Astrocyte (in vitro differentiated cells and primary cell): ENCODE measurements at regions not wholly inside any gene's neighbourhood (a gene's known extent, or its start where the extent isn't known, plus 50 kb on each side); places are given as distances from the start of the nearest gene placed in this dataset.

ENCODE experiments used
- EZH2 ChIP-seq: IDR thresholded peaks from 2 replicates; pipeline ENCODE4 v1.6.1; 2012; ENCODE audit warnings: mild to moderate bottlenecking, low read length, inconsistent platforms; ENCODE audit not compliant: insufficient read depth
- TF ChIP-seq, protein P1 (sequence below): IDR thresholded peaks from 2 replicates; pipeline ENCODE4 v1.5.1; 2011; ENCODE audit warnings: low read depth, mild to moderate bottlenecking, inconsistent platforms, low read length, moderate library complexity; ENCODE audit not compliant: insufficient read depth

GRCh38 chr2:9750224-9751215 lies 92.8 kb upstream of the TAF1B start:
- TF ChIP-seq, protein P1, sequence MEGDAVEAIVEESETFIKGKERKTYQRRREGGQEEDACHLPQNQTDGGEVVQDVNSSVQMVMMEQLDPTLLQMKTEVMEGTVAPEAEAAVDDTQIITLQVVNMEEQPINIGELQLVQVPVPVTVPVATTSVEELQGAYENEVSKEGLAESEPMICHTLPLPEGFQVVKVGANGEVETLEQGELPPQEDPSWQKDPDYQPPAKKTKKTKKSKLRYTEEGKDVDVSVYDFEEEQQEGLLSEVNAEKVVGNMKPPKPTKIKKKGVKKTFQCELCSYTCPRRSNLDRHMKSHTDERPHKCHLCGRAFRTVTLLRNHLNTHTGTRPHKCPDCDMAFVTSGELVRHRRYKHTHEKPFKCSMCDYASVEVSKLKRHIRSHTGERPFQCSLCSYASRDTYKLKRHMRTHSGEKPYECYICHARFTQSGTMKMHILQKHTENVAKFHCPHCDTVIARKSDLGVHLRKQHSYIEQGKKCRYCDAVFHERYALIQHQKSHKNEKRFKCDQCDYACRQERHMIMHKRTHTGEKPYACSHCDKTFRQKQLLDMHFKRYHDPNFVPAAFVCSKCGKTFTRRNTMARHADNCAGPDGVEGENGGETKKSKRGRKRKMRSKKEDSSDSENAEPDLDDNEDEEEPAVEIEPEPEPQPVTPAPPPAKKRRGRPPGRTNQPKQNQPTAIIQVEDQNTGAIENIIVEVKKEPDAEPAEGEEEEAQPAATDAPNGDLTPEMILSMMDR: no peak
- no peak for TF ChIP-seq EZH2
